Stimulated activated CD8-positive, alpha-beta memory T cell treated with anti-CD3 and anti-CD28 coated beads, Interleukin-7, amount 100 ng/mL, for 1 hour (primary cell): ENCODE measurements at regions not wholly inside any gene's neighbourhood (a gene's known extent, or its start where the extent isn't known, plus 50 kb on each side); places are given as distances from the start of the nearest gene placed in this dataset.

Experiments used
- DNase-seq, 2 donors: peaks; one replicate each; pipeline ENCODE4 v3.0.0-alpha.2; 2020; ENCODE audit warnings: low read depth in 2 of 2

- DNase-seq = no peak
Observed at GRCh38 chr12:11568155-11568761, 81.2 kb upstream of the ETV6 start.

GRCh38 chr12:11568762-11569478, 80.6 kb upstream of the ETV6 start:
- no peak for DNase-seq

- DNase-seq = no peak
Observed at GRCh38 chr12:11569716-11570115, 79.8 kb upstream of the ETV6 start.

GRCh38 chr12:11573880-11574279, 75.6 kb upstream of the ETV6 start:
- DNase-seq = no peak

- no peak for DNase-seq
Observed at GRCh38 chr12:11576104-11576503, 73.4 kb upstream of the ETV6 start.

- no peak for DNase-seq
Observed at GRCh38 chr12:11577658-11578260, 71.7 kb upstream of the ETV6 start.

GRCh38 chr12:11578461-11578993, 70.9 kb upstream of the ETV6 start:
- DNase-seq = no peak

GRCh38 chr12:11580125-11580751, 69.2 kb upstream of the ETV6 start:
- DNase-seq = no peak

GRCh38 chr12:11581179-11581755, 68.2 kb upstream of the ETV6 start:
- peak; percentile 28 to 50 for DNase-seq

- no peak for DNase-seq
Observed at GRCh38 chr12:11584221-11584855, 65.1 kb upstream of the ETV6 start.

GRCh38 chr12:11592484-11592883, 57.0 kb upstream of the ETV6 start:
- DNase-seq = no peak

- no peak for DNase-seq
Observed at GRCh38 chr12:11593013-11593412, 56.5 kb upstream of the ETV6 start.

- no peak for DNase-seq
Observed at GRCh38 chr12:11595080-11595479, 54.4 kb upstream of the ETV6 start.

- DNase-seq = no peak
Observed at GRCh38 chr12:11596141-11596540, 53.3 kb upstream of the ETV6 start.

- no peak for DNase-seq
Observed at GRCh38 chr12:11598900-11599299, 50.6 kb upstream of the ETV6 start.
